ENCODE measurements at regions not wholly inside any gene's neighbourhood (a gene's known extent, or its start where the extent isn't known, plus 50 kb on each side); places are given as distances from the start of the nearest gene placed in this dataset.

- DNase-seq (ENCODE audit: low read depth) = no peak
- no peak overlapping the region for H3K4me3 ChIP-seq (ENCODE audit: low read depth, low read length)
- TF ChIP-seq, protein P1, sequence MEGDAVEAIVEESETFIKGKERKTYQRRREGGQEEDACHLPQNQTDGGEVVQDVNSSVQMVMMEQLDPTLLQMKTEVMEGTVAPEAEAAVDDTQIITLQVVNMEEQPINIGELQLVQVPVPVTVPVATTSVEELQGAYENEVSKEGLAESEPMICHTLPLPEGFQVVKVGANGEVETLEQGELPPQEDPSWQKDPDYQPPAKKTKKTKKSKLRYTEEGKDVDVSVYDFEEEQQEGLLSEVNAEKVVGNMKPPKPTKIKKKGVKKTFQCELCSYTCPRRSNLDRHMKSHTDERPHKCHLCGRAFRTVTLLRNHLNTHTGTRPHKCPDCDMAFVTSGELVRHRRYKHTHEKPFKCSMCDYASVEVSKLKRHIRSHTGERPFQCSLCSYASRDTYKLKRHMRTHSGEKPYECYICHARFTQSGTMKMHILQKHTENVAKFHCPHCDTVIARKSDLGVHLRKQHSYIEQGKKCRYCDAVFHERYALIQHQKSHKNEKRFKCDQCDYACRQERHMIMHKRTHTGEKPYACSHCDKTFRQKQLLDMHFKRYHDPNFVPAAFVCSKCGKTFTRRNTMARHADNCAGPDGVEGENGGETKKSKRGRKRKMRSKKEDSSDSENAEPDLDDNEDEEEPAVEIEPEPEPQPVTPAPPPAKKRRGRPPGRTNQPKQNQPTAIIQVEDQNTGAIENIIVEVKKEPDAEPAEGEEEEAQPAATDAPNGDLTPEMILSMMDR (IDR thresholded peaks at IDR 0.05; ENCODE audit: insufficient read depth, low read depth, low read length, missing control alignments) = no peak
These were observed 289.8 kb upstream of the POU3F1 start for GRCh38 chr1:38336301-38336923.

- H3K4me3 ChIP-seq (ENCODE audit: low read depth, low read length) = no peak overlapping the region
- TF ChIP-seq, protein P1 (IDR thresholded peaks at IDR 0.05; ENCODE audit: insufficient read depth, low read depth, low read length, missing control alignments) = no peak
- no peak for DNase-seq (ENCODE audit: low read depth)
These were observed 288.5 kb upstream of the POU3F1 start for GRCh38 chr1:38334930-38335592.

GRCh38 chr1:38332649-38333310 lies 286.2 kb upstream of the POU3F1 start:
- DNase-seq (ENCODE audit: low read depth) = no peak
- TF ChIP-seq, protein P1 (IDR thresholded peaks at IDR 0.05; ENCODE audit: insufficient read depth, low read depth, low read length, missing control alignments) = no peak
- H3K4me3 ChIP-seq (ENCODE audit: low read depth, low read length) = no peak overlapping the region

DNA sequence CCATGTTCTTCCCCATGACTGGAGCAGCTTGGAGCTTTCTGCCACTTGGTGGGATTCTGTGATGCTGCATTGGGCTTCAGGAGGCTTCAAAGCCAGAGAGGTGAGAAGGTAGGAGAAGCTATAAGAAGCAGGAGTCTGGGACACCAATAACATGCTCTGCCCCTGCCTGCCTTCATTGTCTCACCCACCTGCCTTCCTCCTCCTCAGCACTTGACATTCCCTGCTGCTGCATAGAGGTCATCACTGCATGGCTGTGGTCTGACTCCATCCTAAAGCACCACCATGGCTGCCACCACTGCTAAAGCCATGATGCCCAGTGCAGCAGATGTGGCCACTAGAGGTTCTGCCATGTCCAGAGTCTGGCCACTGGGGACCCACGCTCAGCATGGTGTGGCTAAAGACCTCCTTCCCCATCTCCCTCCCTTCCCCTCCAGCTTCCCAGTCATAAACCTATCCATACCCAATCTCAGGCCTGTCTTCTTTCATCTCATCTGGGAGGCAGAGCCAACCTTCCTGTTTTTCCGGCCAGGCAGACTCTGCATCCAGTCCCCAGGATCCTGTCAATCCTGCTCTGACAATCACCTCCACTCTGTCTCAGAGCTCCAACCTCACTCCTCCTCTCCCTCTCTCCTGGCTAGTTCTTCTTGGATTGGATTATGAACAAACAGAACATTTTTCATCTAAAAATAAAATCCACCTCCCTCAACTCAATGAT lies 285.1 kb upstream of the POU3F1 start:
- DNase-seq (ENCODE audit: low read depth) = no peak

DNA sequence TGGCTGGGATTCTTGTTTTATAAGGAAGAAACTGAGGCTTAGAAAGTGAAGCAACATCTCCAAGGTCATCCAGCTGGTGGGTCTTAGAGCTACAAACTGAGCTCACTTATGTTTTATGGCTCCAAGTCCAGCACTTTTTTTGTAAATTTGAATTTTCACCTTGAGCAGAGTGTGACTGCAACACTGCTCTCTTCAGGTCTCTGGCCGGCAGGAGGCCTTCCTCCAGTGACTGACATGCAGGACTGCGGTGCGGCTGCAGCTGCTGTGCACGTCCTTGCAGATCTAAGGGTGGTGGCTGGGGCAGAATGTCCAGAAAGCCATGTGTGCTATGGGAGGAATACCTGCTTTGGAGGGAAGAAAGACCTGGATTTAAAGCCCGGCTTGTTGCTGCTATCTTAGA lies 284.2 kb upstream of the POU3F1 start:
- TF ChIP-seq, protein P1 (IDR thresholded peaks at IDR 0.05; ENCODE audit: insufficient read depth, low read depth, low read length, missing control alignments) = no peak
- no peak overlapping the region for H3K4me3 ChIP-seq (ENCODE audit: low read depth, low read length)
- DNase-seq (ENCODE audit: low read depth) = no peak

More for the DNA sequence above, 285.1 kb upstream of the POU3F1 start:
- TF ChIP-seq, protein P1 (IDR thresholded peaks at IDR 0.05; ENCODE audit: insufficient read depth, low read depth, low read length, missing control alignments) = no peak
- no peak overlapping the region for H3K4me3 ChIP-seq (ENCODE audit: low read depth, low read length)

DNA sequence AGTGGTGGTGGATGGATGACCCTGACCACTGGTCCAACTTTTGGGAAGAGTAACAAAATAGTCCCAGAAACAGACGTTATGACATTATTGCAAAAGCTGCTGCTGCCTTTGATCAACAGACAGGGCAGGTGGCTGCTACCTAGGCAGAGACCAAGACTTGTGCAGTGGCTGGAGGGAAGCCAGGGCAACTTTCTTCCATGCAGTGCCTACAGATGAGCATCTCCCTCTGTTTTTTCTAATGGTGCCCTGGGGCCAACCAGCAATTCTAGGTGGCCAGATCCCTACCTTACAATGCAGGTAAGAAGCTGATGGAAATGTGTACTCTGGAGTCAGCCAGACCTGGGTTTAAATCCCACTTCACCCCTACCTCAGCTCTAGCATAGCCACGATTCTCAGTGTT lies 283.1 kb upstream of the POU3F1 start:
- TF ChIP-seq, protein P1 (IDR thresholded peaks at IDR 0.05; ENCODE audit: insufficient read depth, low read depth, low read length, missing control alignments) = no peak
- no peak for DNase-seq (ENCODE audit: low read depth)
- no peak overlapping the region for H3K4me3 ChIP-seq (ENCODE audit: low read depth, low read length)

Data from GM12865 (cell line).